ENCODE measurements at regions not wholly inside any gene's neighbourhood (a gene's known extent, or its start where the extent isn't known, plus 50 kb on each side); places are given as distances from the start of the nearest gene placed in this dataset.
"Not testable (repeated sequence)": the region's sequence is repeated elsewhere in the genome, so short reads cannot be mapped to it uniquely, and the experiment has no call there.

GRCh38 chr5:36523450-36523849, 83.0 kb upstream of the SLC1A3 start:
- Mint-ChIP-seq H3K9me3 (no peaks in the 10 kb centered on the region), H3K27ac (no peak overlapping the region), H3K27me3 (ENCODE audit: low read depth) (no peaks in the 10 kb centered on the region), H3K4me1 (ENCODE audit: low read depth) (no peaks in the 10 kb centered on the region), H3K4me3 (no peak overlapping the region), H3K36me3 (ENCODE audit: low read depth) (no peaks in the 10 kb centered on the region)
- DNase-seq (ENCODE audit: low spot score): no peak

- no peak for DNase-seq (ENCODE audit: low spot score)
- Mint-ChIP-seq H3K4me3 (no peak overlapping the region), H3K27ac (no peak overlapping the region), H3K36me3 (ENCODE audit: low read depth) (no peaks in the 10 kb centered on the region), H3K9me3 (no peaks in the 10 kb centered on the region), H3K27me3 (ENCODE audit: low read depth) (no peaks in the 10 kb centered on the region), H3K4me1 (ENCODE audit: low read depth) (no peaks in the 10 kb centered on the region)
These were observed 82.5 kb upstream of the SLC1A3 start for GRCh38 chr5:36523926-36524325.

- Mint-ChIP-seq H3K4me3 (no peak overlapping the region), H3K36me3 (ENCODE audit: low read depth) (no peaks in the 10 kb centered on the region), H3K9me3 (no peaks in the 10 kb centered on the region), H3K27ac (no peak overlapping the region), H3K4me1 (ENCODE audit: low read depth) (no peaks in the 10 kb centered on the region), H3K27me3 (ENCODE audit: low read depth) (no peaks in the 10 kb centered on the region)
- DNase-seq (ENCODE audit: low spot score): no peak
These were observed 79.9 kb upstream of the SLC1A3 start for GRCh38 chr5:36526537-36526936.

DNA sequence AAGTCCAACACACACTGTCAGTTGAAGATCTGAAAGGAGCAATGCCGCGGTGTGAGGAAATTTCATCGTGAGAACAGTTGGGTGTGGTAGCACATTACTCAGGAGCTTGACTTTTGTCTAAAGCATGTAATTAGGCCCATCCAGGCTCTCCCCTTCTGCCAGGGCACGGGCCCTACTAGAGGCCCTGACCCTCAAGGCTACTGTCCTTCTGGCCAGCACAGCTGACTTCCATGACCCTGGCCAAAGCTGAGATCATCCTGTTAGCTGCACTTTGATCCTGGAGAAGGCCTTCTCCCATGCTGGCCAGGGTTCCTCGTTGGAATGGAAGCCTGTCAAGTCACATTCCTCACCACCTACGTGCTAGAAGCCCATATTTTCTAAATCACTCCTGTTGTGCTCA, 77.8 kb upstream of the SLC1A3 start:
- DNase-seq (ENCODE audit: low spot score): no peak
- Mint-ChIP-seq H3K9me3 (no peaks in the 10 kb centered on the region), H3K27me3 (ENCODE audit: low read depth) (peaks cover 4% of the 10 kb centered on the region), H3K4me3 (no peak overlapping the region), H3K27ac (no peak overlapping the region), H3K4me1 (ENCODE audit: low read depth) (no peaks in the 10 kb centered on the region), H3K36me3 (ENCODE audit: low read depth) (no peaks in the 10 kb centered on the region)

GRCh38 chr5:36529142-36529541, 77.3 kb upstream of the SLC1A3 start:
- no peak for DNase-seq (ENCODE audit: low spot score)
- peaks cover 4% of the 10 kb centered on the region for H3K27me3 Mint-ChIP-seq (ENCODE audit: low read depth)
- no peaks in the 10 kb centered on the region for H3K36me3 Mint-ChIP-seq (ENCODE audit: low read depth)
- H3K4me1 Mint-ChIP-seq (ENCODE audit: low read depth): no peaks in the 10 kb centered on the region
- H3K9me3 Mint-ChIP-seq: no peaks in the 10 kb centered on the region
- no peak overlapping the region for H3K4me3 Mint-ChIP-seq
- no peak overlapping the region for H3K27ac Mint-ChIP-seq

GRCh38 chr5:36530215-36530614, 76.2 kb upstream of the SLC1A3 start:
- H3K36me3 Mint-ChIP-seq (ENCODE audit: low read depth): no peaks in the 10 kb centered on the region
- H3K4me3 Mint-ChIP-seq: no peak overlapping the region
- no peaks in the 10 kb centered on the region for H3K9me3 Mint-ChIP-seq
- no peak for DNase-seq (ENCODE audit: low spot score)
- no peak overlapping the region for H3K27ac Mint-ChIP-seq
- no peaks in the 10 kb centered on the region for H3K4me1 Mint-ChIP-seq (ENCODE audit: low read depth)
- H3K27me3 Mint-ChIP-seq (ENCODE audit: low read depth): peaks cover 4% of the 10 kb centered on the region

DNA sequence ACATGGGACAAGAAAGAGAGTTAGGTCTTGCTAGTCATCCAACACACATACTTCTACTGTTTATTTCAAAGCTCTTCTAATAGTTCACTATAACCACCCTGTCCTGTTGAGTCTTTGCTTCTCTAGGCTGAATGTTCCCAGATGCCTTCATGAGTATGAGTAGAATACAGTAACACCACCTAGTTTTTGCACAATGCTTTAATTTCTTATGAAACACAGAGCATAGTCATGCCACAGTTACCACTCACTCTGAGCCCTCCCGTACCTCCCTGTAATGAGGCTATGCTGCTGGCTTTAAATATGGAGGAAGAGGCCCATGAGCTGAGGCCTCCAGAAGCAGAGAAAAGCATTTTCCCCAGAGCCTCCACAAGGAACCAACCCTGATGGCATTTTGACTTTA, 75.0 kb upstream of the SLC1A3 start:
- no peak overlapping the region for H3K27ac Mint-ChIP-seq
- no peaks in the 10 kb centered on the region for H3K9me3 Mint-ChIP-seq
- no peaks in the 10 kb centered on the region for H3K36me3 Mint-ChIP-seq (ENCODE audit: low read depth)
- no peak for DNase-seq (ENCODE audit: low spot score)
- no peak overlapping the region for H3K4me3 Mint-ChIP-seq
- H3K4me1 Mint-ChIP-seq (ENCODE audit: low read depth): no peaks in the 10 kb centered on the region
- H3K27me3 Mint-ChIP-seq (ENCODE audit: low read depth): peaks cover 4% of the 10 kb centered on the region

DNA sequence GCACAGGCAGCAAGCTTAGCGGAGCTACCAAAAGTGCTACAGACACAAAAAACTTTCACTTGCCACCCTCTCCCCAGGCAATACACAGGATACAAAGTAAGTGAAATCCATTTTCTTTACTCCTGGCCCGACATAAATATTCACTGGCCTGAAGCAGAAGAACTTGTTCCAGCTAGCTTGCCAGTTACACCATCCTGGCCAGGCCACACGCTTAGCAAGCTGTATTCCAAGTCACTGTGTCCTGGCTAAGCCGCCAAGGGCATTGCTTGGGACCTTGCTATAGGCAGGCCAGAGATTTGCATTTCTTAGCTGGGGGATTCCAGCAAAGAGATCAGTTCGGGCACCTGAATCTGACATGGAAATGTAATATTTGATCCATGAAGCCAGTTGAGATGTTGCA, 71.0 kb upstream of the SLC1A3 start:
- no peaks in the 10 kb centered on the region for H3K9me3 Mint-ChIP-seq
- H3K4me1 Mint-ChIP-seq (ENCODE audit: low read depth): no peaks in the 10 kb centered on the region
- peaks cover 4% of the 10 kb centered on the region for H3K27me3 Mint-ChIP-seq (ENCODE audit: low read depth)
- no peaks in the 10 kb centered on the region for H3K36me3 Mint-ChIP-seq (ENCODE audit: low read depth)
- DNase-seq (ENCODE audit: low spot score): no peak
- H3K4me3 Mint-ChIP-seq: no peak overlapping the region
- H3K27ac Mint-ChIP-seq: no peak overlapping the region

GRCh38 chr5:36535859-36536615, 70.4 kb upstream of the SLC1A3 start:
- Mint-ChIP-seq H3K27ac (no peak overlapping the region), H3K4me1 (ENCODE audit: low read depth) (no peaks in the 10 kb centered on the region), H3K4me3 (no peak overlapping the region), H3K36me3 (ENCODE audit: low read depth) (no peaks in the 10 kb centered on the region), H3K27me3 (ENCODE audit: low read depth) (peaks cover 4% of the 10 kb centered on the region), H3K9me3 (no peaks in the 10 kb centered on the region)
- DNase-seq (ENCODE audit: low spot score): no peak

DNA sequence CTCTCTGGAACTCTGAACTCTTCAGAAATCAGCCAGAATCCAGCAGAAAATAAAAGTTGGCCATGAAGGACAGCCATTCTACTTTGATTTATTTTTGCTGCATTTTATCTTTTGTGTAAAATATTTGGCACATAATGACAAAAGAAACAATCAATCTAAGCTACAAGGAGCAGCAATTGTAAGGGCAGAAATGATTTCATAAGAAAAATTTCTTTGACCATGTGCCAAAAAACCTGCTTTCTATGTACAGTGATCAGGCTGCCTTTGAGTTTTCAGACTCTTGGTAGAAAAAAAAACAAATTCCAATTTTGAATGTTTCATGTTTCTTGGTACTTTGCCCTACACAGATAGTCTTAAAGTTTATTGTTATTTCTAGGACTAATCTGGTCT, 69.8 kb upstream of the SLC1A3 start:
- H3K36me3 Mint-ChIP-seq (ENCODE audit: low read depth): no peaks in the 10 kb centered on the region
- H3K4me1 Mint-ChIP-seq (ENCODE audit: low read depth): no peaks in the 10 kb centered on the region
- peaks cover 4% of the 10 kb centered on the region for H3K27me3 Mint-ChIP-seq (ENCODE audit: low read depth)
- no peak overlapping the region for H3K4me3 Mint-ChIP-seq
- H3K9me3 Mint-ChIP-seq: no peaks in the 10 kb centered on the region
- H3K27ac Mint-ChIP-seq: no peak overlapping the region
- no peak for DNase-seq (ENCODE audit: low spot score)

- H3K27ac Mint-ChIP-seq: no peak overlapping the region
- H3K27me3 Mint-ChIP-seq (ENCODE audit: low read depth): peaks cover 4% of the 10 kb centered on the region
- no peaks in the 10 kb centered on the region for H3K9me3 Mint-ChIP-seq
- H3K4me3 Mint-ChIP-seq: no peak overlapping the region
- no peak for DNase-seq (ENCODE audit: low spot score)
- no peaks in the 10 kb centered on the region for H3K4me1 Mint-ChIP-seq (ENCODE audit: low read depth)
- no peaks in the 10 kb centered on the region for H3K36me3 Mint-ChIP-seq (ENCODE audit: low read depth)
These were observed 68.7 kb upstream of the SLC1A3 start for GRCh38 chr5:36537724-36538123.

DNA sequence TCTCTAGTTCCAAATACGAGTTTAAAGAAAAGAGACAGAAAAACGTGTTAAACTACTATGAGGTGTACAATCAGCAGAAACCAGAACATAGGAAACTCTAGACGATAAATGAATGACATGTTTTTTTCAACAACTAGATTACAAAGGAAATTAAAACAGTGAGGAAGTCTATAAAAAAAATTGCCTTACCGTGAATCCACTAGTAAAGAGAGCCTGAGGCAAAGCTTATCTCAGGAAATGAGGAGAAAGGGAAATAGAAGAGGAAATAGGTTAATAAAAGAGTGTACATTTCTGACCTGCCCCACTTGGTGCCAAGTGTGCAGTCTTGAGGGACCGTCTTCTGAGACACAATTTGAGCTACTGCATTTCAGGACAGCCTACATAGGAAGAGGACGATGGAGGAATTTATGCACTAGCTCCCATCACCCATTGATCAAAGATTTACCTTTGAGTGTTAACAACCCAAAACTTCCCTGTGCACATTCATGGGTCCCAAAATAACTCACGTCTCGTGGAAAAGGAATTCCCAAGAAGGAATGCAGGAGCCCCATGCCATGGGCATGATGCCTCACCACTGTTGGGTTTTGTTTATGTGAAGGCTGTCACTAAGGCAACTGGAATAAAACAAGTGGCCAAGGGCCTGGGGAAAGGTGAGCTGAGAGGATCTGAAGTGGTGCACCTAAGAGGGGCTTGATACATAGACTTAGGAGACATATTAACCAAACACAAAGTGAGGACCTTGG, 53.6 kb upstream of the SLC1A3 start:
- DNase-seq (ENCODE audit: low spot score): no peak
- Mint-ChIP-seq H3K27ac (no peak overlapping the region), H3K36me3 (ENCODE audit: low read depth) (no peaks in the 10 kb centered on the region), H3K4me3 (no peak overlapping the region), H3K27me3 (ENCODE audit: low read depth) (peaks cover 3% of the 10 kb centered on the region), H3K4me1 (ENCODE audit: low read depth) (no peaks in the 10 kb centered on the region), H3K9me3 (no peaks in the 10 kb centered on the region)

DNA sequence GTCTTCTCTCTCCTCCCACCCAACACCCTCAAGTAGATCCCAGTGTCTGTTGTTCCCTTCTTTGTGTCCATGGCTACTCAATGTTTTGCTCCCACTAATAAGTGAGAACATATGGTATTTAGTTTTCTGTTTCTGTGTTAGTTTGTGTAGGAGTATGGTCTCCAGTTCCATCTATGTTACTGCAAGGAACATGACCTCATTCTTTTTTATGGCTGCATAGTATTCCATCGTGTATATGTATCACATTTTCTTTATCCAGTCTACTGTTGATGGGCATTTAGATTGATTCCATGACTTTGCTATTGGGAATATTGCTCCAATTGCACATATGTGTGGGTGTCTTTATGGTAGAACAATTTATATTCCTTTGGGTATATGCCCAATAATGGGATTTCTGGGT, 51.4 kb upstream of the SLC1A3 start:
- H3K4me3 Mint-ChIP-seq; H3K27ac Mint-ChIP-seq; H3K36me3 Mint-ChIP-seq (ENCODE audit: low read depth); H3K27me3 Mint-ChIP-seq (ENCODE audit: low read depth); H3K9me3 Mint-ChIP-seq; DNase-seq (ENCODE audit: low spot score); H3K4me1 Mint-ChIP-seq (ENCODE audit: low read depth): not testable (repeated sequence)

Measured in T-helper 2 cell treated with Interferon-gamma antibody and Interleukin-4, amounts not matched to agents 5 μg/mL and 100 μg/mL, for 36 hours (primary cell).